SH-SY5Y (cell line): ENCODE measurements at regions not wholly inside any gene's neighbourhood (a gene's known extent, or its start where the extent isn't known, plus 50 kb on each side); places are given as distances from the start of the nearest gene placed in this dataset.

Experiments
- GATA2 ChIP-seq: IDR thresholded peaks from 2 replicates; pipeline ENCODE4 v1.6.1; 2011; ENCODE audit warnings: mild to moderate bottlenecking, low read depth, low read length
- GATA3 ChIP-seq: IDR thresholded peaks from 2 replicates; pipeline ENCODE4 v1.6.1; 2011; ENCODE audit warnings: low read depth, mild to moderate bottlenecking, low read length, moderate library complexity

GRCh38 chr11:71198823-71199165, 53.6 kb downstream of the SHANK2 start:
- no peak for TF ChIP-seq GATA3
- no peak for TF ChIP-seq GATA2
